IMR-90 (cell line): ENCODE measurements at regions not wholly inside any gene's neighbourhood (a gene's known extent, or its start where the extent isn't known, plus 50 kb on each side); places are given as distances from the start of the nearest gene placed in this dataset.

Source experiments
- ATAC-seq: fragments of 200-7000 bp; cut with Tn5 transposase; 2 replicates; pipeline ENCODE4 v1.9.1; 2020; ENCODE audit warnings: low read depth, mild to moderate bottlenecking, moderate library complexity
- BruUV-seq: library from RNA; stranded (reverse); fragments of 400-500 nt; replicated peaks from 2 replicates; lab custom pipeline; 2021; lab: Mats Ljungman, UMichigan
- CTCF ChIA-PET: fragments of 300-600 bp; formaldehyde crosslinking; extraction: SDS; loops from one replicate; lab custom pipeline; 2021; ENCODE audit warnings: antibody characterized with exemption; lab: Yijun Ruan, JAX
- POLR2A ChIA-PET: fragments of 300-600 bp; sonication (Branson Sonifier 250); formaldehyde crosslinking; loops from one replicate; lab custom pipeline; 2022; ENCODE audit warnings: antibody characterized with exemption; ENCODE audit not compliant: unreplicated experiment; lab: Charles Lee
- DNase-seq: peaks from one replicate; pipeline ENCODE4 v3.0.0; 2013
- H2AFZ ChIP-seq: replicated peaks from 2 replicates; pipeline ENCODE3; 2013; ENCODE audit warnings: low read length, mild to moderate bottlenecking; ENCODE audit not compliant: poor library complexity
- H2AK5ac ChIP-seq: 2 replicates; pipeline ENCODE4 v1.6.1; 2013; ENCODE audit warnings: low read depth, low read length, inconsistent platforms
- H2AK9ac ChIP-seq: replicated peaks from 2 replicates; pipeline ENCODE3; 2013; ENCODE audit warnings: mild to moderate bottlenecking, low read depth, low read length, moderate library complexity; ENCODE audit not compliant: poor library complexity
- H2BK120ac ChIP-seq: 2 replicates; pipeline ENCODE4 v1.6.1; 2013; ENCODE audit warnings: low read depth, low read length, inconsistent platforms
- H2BK15ac ChIP-seq: 3 replicates; pipeline ENCODE4 v1.6.1; 2013; ENCODE audit warnings: low read depth, low read length, inconsistent platforms
- H2BK20ac ChIP-seq: 2 replicates; pipeline ENCODE4 v1.6.1; 2013; ENCODE audit warnings: low read depth, mild to moderate bottlenecking, inconsistent platforms, low read length, moderate library complexity
- H2BK5ac ChIP-seq: 2 replicates; pipeline ENCODE4 v1.6.1; 2013; ENCODE audit warnings: mild to moderate bottlenecking, low read depth, low read length, inconsistent platforms; ENCODE audit not compliant: poor library complexity, severe bottlenecking
- H3K14ac ChIP-seq: replicated peaks from 2 replicates; pipeline ENCODE4 v1.6.1; 2013; ENCODE audit warnings: low read depth, low read length, inconsistent platforms
- H3K18ac ChIP-seq: 2 replicates; pipeline ENCODE4 v1.6.1; 2013; ENCODE audit warnings: low read depth, low read length, control low read depth
- H3K23ac ChIP-seq: 2 replicates; pipeline ENCODE4 v1.6.1; 2013; ENCODE audit warnings: low read depth, low read length, inconsistent platforms
- H3K27ac ChIP-seq: 2 replicates; pipeline ENCODE4 v1.5.1; 2013; ENCODE audit warnings: mild to moderate bottlenecking, control low read depth, low read length; ENCODE audit not compliant: insufficient read depth
- H3K27me3 ChIP-seq: 2 replicates; pipeline ENCODE4 v1.6.1; 2013; ENCODE audit warnings: low read length; ENCODE audit not compliant: control insufficient read depth, insufficient read depth
- H3K36me3 ChIP-seq: 2 replicates; pipeline ENCODE4 v1.6.1; 2013; ENCODE audit warnings: low read length, mixed read lengths; ENCODE audit not compliant: control insufficient read depth, insufficient read depth
- H3K4ac ChIP-seq: 2 replicates; pipeline ENCODE4 v1.6.1; 2013; ENCODE audit warnings: low read depth, low read length, inconsistent platforms
- H3K4me1 ChIP-seq: 2 replicates; pipeline ENCODE4 v1.6.1; 2013; ENCODE audit warnings: low read length, mixed read lengths; ENCODE audit not compliant: control insufficient read depth, insufficient read depth
- H3K4me2 ChIP-seq: 2 replicates; pipeline ENCODE4 v1.6.1; 2013; ENCODE audit warnings: low read depth, mild to moderate bottlenecking, control low read depth, low read length, moderate library complexity
- H3K4me3 ChIP-seq: 2 replicates; pipeline ENCODE4 v1.5.1; 2013; ENCODE audit warnings: low read depth, mild to moderate bottlenecking, control low read depth, low read length, moderate library complexity; ENCODE audit not compliant: insufficient read depth
- H3K56ac ChIP-seq: 2 replicates; pipeline ENCODE4 v1.6.1; 2013; ENCODE audit warnings: low read length, inconsistent platforms; ENCODE audit not compliant: insufficient read depth; ENCODE audit errors: extremely low read depth
- H3K79me1 ChIP-seq, 2 experiments: 2 replicates each; pipeline ENCODE4 v1.6.1; 2013; ENCODE audit warnings: low read length in 2 of 2, inconsistent platforms in 1 of 2, low read depth in 1 of 2
- H3K9ac ChIP-seq: 2 replicates; pipeline ENCODE4 v1.6.1; 2013; ENCODE audit warnings: low read depth, low read length, control low read depth
- H3K9me1 ChIP-seq: 2 replicates; pipeline ENCODE4 v1.6.1; 2013; ENCODE audit warnings: low read length, inconsistent platforms; ENCODE audit not compliant: insufficient read depth
- H3K9me3 ChIP-seq: 2 replicates; pipeline ENCODE4 v1.6.1; 2013; ENCODE audit warnings: low read length; ENCODE audit not compliant: control insufficient read depth, insufficient read depth
- H4K20me1 ChIP-seq: 2 replicates; pipeline ENCODE4 v1.6.1; 2013; ENCODE audit warnings: low read length, inconsistent platforms; ENCODE audit not compliant: insufficient read depth
- H4K5ac ChIP-seq: 2 replicates; pipeline ENCODE4 v1.6.1; 2013; ENCODE audit warnings: mild to moderate bottlenecking, low read depth, low read length, control low read depth
- H4K8ac ChIP-seq, 2 experiments: 2 replicates each; pipeline ENCODE4 v1.6.1; 2013; ENCODE audit warnings: low read depth in 2 of 2, low read length in 2 of 2, control low read depth in 1 of 2, inconsistent platforms in 1 of 2
- H4K91ac ChIP-seq: 2 replicates; pipeline ENCODE4 v1.6.1; 2013; ENCODE audit warnings: low read depth, low read length, inconsistent platforms; ENCODE audit not compliant: insufficient read depth
- MAFK ChIP-seq: IDR thresholded peaks from 2 replicates; pipeline ENCODE4 v1.6.1; 2012; ENCODE audit warnings: low read depth, low read length, improper control_type of control experiment
- MAZ ChIP-seq: IDR thresholded peaks from 2 replicates; pipeline ENCODE4 v1.6.1; 2012; ENCODE audit warnings: low read depth, mild to moderate bottlenecking, low read length, improper control_type of control experiment, moderate library complexity, borderline replicate concordance
- MXI1 ChIP-seq: IDR thresholded peaks from 2 replicates; pipeline ENCODE4 v1.6.1; 2012; ENCODE audit warnings: low read depth, mild to moderate bottlenecking, low read length, moderate library complexity, borderline replicate concordance
- WGBS, 2 experiments: methylation state at CpG; one replicate each; pipeline versions ENCODE4 v1.1.5 to v1.1.7; 2013; ENCODE audit warnings: missing lambda C conversion rate in 2 of 2; ENCODE audit not compliant: insufficient read length in 1 of 2; ENCODE audit errors: extremely low coverage in 2 of 2; 5-methylcytosine and 5-hydroxymethylcytosine counted together
- dilution Hi-C: fragments of 300-500 bp; cut with HindIII; formaldehyde crosslinking; loops from one replicate; pipeline ENCODE4 v1.14.3; 2018; ENCODE audit warnings: low sequenced_read_pairs; ENCODE audit not compliant: unreplicated experiment
- in situ Hi-C: fragments of 300-500 bp; cut with MboI; formaldehyde crosslinking; loops from 3 replicates; pipeline ENCODE4 v1.14.3; 2019; ENCODE audit warnings: low sequenced_read_pairs, inconsistent platforms, mixed read lengths
- intact Hi-C: fragments of 100-400 bp; cut with micrococcal nuclease; formaldehyde crosslinking; loops from 2 replicates; pipeline ENCODE4 v1.10.0; 2022

- no peak overlapping the region for H2AK5ac ChIP-seq
- DNase-seq (no peak), ATAC-seq (no peak)
- ChIA-PET CTCF (no interaction called here), POLR2A (no interaction called here)
- intact Hi-C loops = no loop called here
- no peak overlapping the region for H3K4me2 ChIP-seq
- no peak overlapping the region for H2BK120ac ChIP-seq
- no peak overlapping the region for H3K56ac ChIP-seq
- peaks cover 5% of the 10 kb centered on the region; the same call in 1 of the 2 replicates for H3K9me3 ChIP-seq
- no peak overlapping the region for H3K9ac ChIP-seq
- H3K79me1 ChIP-seq = no peaks in the 10 kb centered on the region
- H4K5ac ChIP-seq = no peak overlapping the region
- H3K27ac ChIP-seq = no peak overlapping the region
- H3K4me3 ChIP-seq = no peak overlapping the region
- no peak overlapping the region for H3K23ac ChIP-seq
- no peak overlapping the region for H4K91ac ChIP-seq
- TF ChIP-seq MAFK (no peak), MAZ (no peak), MXI1 (no peak)
- no CpG with 5 or more reads among the region's 3 CpGs for WGBS, 2 experiments
- no peaks in the 10 kb centered on the region for H3K9me1 ChIP-seq
- dilution Hi-C loops = no loop called here
- no peak overlapping the region for H2BK15ac ChIP-seq
- H4K20me1 ChIP-seq = no peaks in the 10 kb centered on the region
- H2BK5ac ChIP-seq = no peak overlapping the region
- no peak overlapping the region for H3K4ac ChIP-seq
- no peak overlapping the region for H2AFZ ChIP-seq
- in situ Hi-C loops = no loop called here
- H2AK9ac ChIP-seq = no peak overlapping the region
- no peak overlapping the region for H2BK20ac ChIP-seq
- H3K36me3 ChIP-seq = no peaks in the 10 kb centered on the region
- no peak overlapping the region for H3K14ac ChIP-seq
- H3K27me3 ChIP-seq = no peaks in the 10 kb centered on the region
- no peak overlapping the region for H4K8ac ChIP-seq
- BruUV-seq = no TSS peak
- H3K4me1 ChIP-seq = no peaks in the 10 kb centered on the region
- H3K18ac ChIP-seq = no peak overlapping the region
These were observed 365.7 kb upstream of the KLHL1 start for GRCh38 chr13:70473907-70474306.
